ENCODE measurements at regions not wholly inside any gene's neighbourhood (a gene's known extent, or its start where the extent isn't known, plus 50 kb on each side); places are given as distances from the start of the nearest gene placed in this dataset.

DNA sequence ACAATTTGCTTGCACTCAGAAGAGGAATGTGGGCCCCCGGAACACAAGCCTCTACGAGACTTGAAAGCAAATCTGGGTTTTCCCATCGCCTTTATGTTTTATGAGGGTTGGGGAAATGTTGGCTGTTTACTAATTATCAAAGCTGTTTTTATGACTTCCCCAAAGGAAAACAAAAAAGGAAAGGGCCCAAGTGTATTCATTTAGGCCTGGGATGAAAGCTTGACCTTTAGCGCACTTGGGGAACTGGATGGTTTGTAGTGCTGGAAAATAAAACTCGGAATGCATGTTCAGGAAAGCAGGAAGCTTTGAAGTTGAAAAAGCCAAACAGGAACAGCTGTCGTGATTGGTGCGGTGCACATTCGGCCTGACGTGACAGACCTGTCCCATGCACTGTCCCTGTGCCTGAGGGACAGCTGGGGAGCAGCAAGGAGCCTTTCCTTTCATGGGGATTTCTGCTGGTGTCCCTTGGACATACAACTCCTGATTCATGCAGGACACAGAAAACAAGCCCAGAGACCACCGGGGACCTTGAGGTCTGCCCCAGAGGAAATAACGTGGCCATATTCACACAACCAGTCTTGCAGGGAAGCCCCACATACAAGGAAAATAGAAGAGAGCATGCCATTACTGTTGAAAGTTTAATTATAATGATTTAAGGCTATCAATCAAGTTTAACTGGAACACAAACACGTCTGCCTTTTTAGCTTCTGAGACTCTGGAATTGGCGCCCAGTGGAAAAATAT is 169.7 kb upstream of the APCDD1 start:
- intact Hi-C loops (cut with DNase I, micrococcal nuclease), result no loop called here
- Histone ChIP-seq H3K4me3 (ENCODE audit: low read length) (no peak overlapping the region), H3K4me1 (ENCODE audit: insufficient read depth, low read length) (no peaks in the 10 kb centered on the region), H3K27me3 (ENCODE audit: control insufficient read depth in 1 of 2, insufficient read depth in 2 of 2, low read length in 2 of 2) (no peaks in the 10 kb centered on the region), H3K27ac (ENCODE audit: low read depth in 1 of 2, low read length in 2 of 2) (no peak overlapping the region), H3K9me3 (ENCODE audit: control insufficient read depth in 1 of 2, insufficient read depth in 1 of 2, low read length in 2 of 2) (peaks cover 0 to 14% of the 10 kb centered on the region in 2 experiments), H3K36me3 (ENCODE audit: insufficient read depth, low read length) (no peaks in the 10 kb centered on the region)
- Mint-ChIP-seq H3K4me3 (no peak overlapping the region), H3K27ac (no peak overlapping the region), H3K27me3 (no peaks in the 10 kb centered on the region), H3K9me3 (no peaks in the 10 kb centered on the region), H3K4me1 (ENCODE audit: low read depth) (no peaks in the 10 kb centered on the region), H3K36me3 (ENCODE audit: low read depth) (no peaks in the 10 kb centered on the region)
- TF ChIP-seq, protein P1, sequence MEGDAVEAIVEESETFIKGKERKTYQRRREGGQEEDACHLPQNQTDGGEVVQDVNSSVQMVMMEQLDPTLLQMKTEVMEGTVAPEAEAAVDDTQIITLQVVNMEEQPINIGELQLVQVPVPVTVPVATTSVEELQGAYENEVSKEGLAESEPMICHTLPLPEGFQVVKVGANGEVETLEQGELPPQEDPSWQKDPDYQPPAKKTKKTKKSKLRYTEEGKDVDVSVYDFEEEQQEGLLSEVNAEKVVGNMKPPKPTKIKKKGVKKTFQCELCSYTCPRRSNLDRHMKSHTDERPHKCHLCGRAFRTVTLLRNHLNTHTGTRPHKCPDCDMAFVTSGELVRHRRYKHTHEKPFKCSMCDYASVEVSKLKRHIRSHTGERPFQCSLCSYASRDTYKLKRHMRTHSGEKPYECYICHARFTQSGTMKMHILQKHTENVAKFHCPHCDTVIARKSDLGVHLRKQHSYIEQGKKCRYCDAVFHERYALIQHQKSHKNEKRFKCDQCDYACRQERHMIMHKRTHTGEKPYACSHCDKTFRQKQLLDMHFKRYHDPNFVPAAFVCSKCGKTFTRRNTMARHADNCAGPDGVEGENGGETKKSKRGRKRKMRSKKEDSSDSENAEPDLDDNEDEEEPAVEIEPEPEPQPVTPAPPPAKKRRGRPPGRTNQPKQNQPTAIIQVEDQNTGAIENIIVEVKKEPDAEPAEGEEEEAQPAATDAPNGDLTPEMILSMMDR (IDR thresholded peaks at IDR 0.05), result no peak
- ChIA-PET CTCF (no interaction called here), POLR2A (no interaction called here)
- no peak for DNase-seq
- no peak for ATAC-seq (ENCODE audit: poor library complexity)

DNA sequence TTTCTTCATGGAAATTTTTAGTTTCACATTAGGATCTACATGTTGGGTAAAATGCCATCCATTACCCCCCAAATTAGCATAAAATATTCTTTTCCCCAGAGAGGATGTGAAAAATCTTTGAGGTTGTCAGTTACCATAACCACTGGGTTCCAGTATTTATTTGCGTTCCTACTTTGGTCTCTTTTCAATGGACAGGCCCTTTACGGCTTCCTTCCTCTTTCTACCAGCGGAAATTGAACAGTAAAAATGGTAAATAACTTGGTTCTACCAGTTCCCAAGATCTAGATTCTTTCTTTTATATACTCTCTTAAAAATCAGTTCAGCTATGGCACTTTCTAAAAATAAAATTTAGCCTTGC is 169.2 kb upstream of the APCDD1 start:
- peak in 1 of 14 experiments; percentile 4 for DNase-seq
- Mint-ChIP-seq H3K9me3 (no peaks in the 10 kb centered on the region), H3K4me1 (ENCODE audit: low read depth) (no peaks in the 10 kb centered on the region), H3K27ac (no peak overlapping the region), H3K4me3 (no peak overlapping the region), H3K36me3 (ENCODE audit: low read depth) (no peaks in the 10 kb centered on the region), H3K27me3 (no peaks in the 10 kb centered on the region)
- H3K27me3 ChIP-seq (ENCODE audit: control insufficient read depth in 1 of 2, insufficient read depth in 2 of 2, low read length in 2 of 2), result no peaks in the 10 kb centered on the region
- TF ChIP-seq, protein P1 (IDR thresholded peaks at IDR 0.05), result no peak
- POLR2A ChIA-PET, result no interaction called here
- peaks cover 0 to 14% of the 10 kb centered on the region in 2 experiments for H3K9me3 ChIP-seq (ENCODE audit: control insufficient read depth in 1 of 2, insufficient read depth in 1 of 2, low read length in 2 of 2)
- H3K4me3 ChIP-seq (ENCODE audit: low read length), result no peak overlapping the region
- H3K4me1 ChIP-seq (ENCODE audit: insufficient read depth, low read length), result no peaks in the 10 kb centered on the region
- no peak for ATAC-seq (ENCODE audit: poor library complexity)
- H3K36me3 ChIP-seq (ENCODE audit: insufficient read depth, low read length), result no peaks in the 10 kb centered on the region
- intact Hi-C loops (cut with DNase I, micrococcal nuclease), result no loop called here
- H3K27ac ChIP-seq (ENCODE audit: low read depth in 1 of 2, low read length in 2 of 2), result no peak overlapping the region
- CTCF ChIA-PET, result no interaction called here

DNA sequence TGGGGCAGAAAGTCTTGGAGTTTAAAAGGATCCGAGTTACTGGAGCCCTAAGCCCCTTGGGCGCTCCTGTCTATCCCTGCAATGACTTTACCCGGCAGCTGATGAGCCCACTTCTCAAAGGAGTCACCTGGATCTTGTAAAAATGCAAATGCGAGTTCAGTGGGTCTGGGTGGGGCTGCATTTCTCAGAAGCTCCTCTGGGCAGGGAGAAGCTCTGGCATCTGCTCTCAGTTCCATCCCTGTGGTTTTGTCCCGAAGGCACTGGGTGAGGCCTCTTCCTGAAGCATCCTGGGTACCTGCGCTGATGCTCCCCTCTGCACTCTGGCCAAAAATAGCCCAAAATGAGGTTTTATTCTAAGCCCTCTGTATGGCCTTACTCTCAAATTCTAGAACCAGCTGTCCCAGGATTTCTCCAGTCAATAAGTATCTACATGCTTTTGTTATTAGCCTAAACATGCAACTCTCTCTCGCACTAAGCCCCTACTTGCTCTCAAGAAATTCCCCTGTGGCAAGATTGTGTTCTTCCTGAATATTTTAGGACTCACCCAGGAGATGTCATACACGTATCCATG is 167.8 kb upstream of the APCDD1 start:
- ATAC-seq (ENCODE audit: poor library complexity) (no peak), DNase-seq (no peak)
- Mint-ChIP-seq H3K36me3 (ENCODE audit: low read depth) (no peaks in the 10 kb centered on the region), H3K27me3 (no peaks in the 10 kb centered on the region), H3K4me3 (no peak overlapping the region), H3K9me3 (no peaks in the 10 kb centered on the region), H3K4me1 (ENCODE audit: low read depth) (no peaks in the 10 kb centered on the region), H3K27ac (no peak overlapping the region)
- Histone ChIP-seq H3K27me3 (ENCODE audit: control insufficient read depth in 1 of 2, insufficient read depth in 2 of 2, low read length in 2 of 2) (no peaks in the 10 kb centered on the region), H3K9me3 (ENCODE audit: control insufficient read depth in 1 of 2, insufficient read depth in 1 of 2, low read length in 2 of 2) (peaks cover 0 to 18% of the 10 kb centered on the region in 2 experiments), H3K36me3 (ENCODE audit: insufficient read depth, low read length) (no peaks in the 10 kb centered on the region), H3K4me1 (ENCODE audit: insufficient read depth, low read length) (no peaks in the 10 kb centered on the region), H3K4me3 (ENCODE audit: low read length) (no peak overlapping the region), H3K27ac (ENCODE audit: low read depth in 1 of 2, low read length in 2 of 2) (no peak overlapping the region)
- ChIA-PET CTCF (no interaction called here), POLR2A (no interaction called here)
- TF ChIP-seq, protein P1 (IDR thresholded peaks at IDR 0.05), result no peak
- intact Hi-C loops (cut with DNase I, micrococcal nuclease), result no loop called here
